Vagina (tissue), 2 donors: ENCODE measurements at regions not wholly inside any gene's neighbourhood (a gene's known extent, or its start where the extent isn't known, plus 50 kb on each side); places are given as distances from the start of the nearest gene placed in this dataset.

Experiments
- DNase-seq, 2 donors: peaks; one replicate each; pipeline ENCODE4 v3.0.0-alpha.2; 2017; ENCODE audit errors: extremely low spot score in 2 of 2
- H3K27ac ChIP-seq: fragments of 200-600 bp; sonication (generic); one replicate; pipeline ENCODE4 v1.5.1; 2019
- H3K27me3 ChIP-seq: fragments of 200-600 bp; sonication (generic); one replicate; pipeline ENCODE4 v1.5.1; 2019
- H3K36me3 ChIP-seq, 2 donors: fragments of 200-600 bp; sonication (generic); one replicate each; pipeline ENCODE4 v1.5.1; 2017 to 2019
- H3K4me1 ChIP-seq: fragments of 200-600 bp; sonication (generic); one replicate; pipeline ENCODE4 v1.5.1; 2019
- H3K4me3 ChIP-seq, 2 donors: fragments of 200-600 bp; sonication (generic); 1 replicate in 1 of 2; 2 replicates in 1 of 2; pipeline ENCODE4 v1.5.1; 2016 to 2019
- H3K9me3 ChIP-seq: fragments of 200-600 bp; sonication (generic); one replicate; pipeline ENCODE4 v1.5.1; 2019
- CTCF ChIP-seq, 3 experiments: fragments of 450-650 bp in 2 of 3; fragments of 200-600 bp in 1 of 3; sonication (generic) in 1 of 3; IDR thresholded peaks; one replicate each; pipeline ENCODE4 v1.5.1; 2017 to 2019; ENCODE audit warnings: antibody characterized with exemption in 3 of 3, mild to moderate bottlenecking in 2 of 3, moderate library complexity in 2 of 3
- POLR2A ChIP-seq, 2 donors: fragments of 450-650 bp; IDR thresholded peaks; one replicate each; pipeline ENCODE4 v1.6.1; 2017; ENCODE audit warnings: antibody characterized with exemption in 2 of 2, mild to moderate bottlenecking in 2 of 2, moderate library complexity in 2 of 2
- POLR2AphosphoS5 ChIP-seq, 2 donors: sonication (generic); formaldehyde crosslinking; IDR thresholded peaks; one replicate each; pipeline ENCODE4 v1.9.0; 2017; ENCODE audit warnings: antibody characterized with exemption in 2 of 2, mild to moderate bottlenecking in 2 of 2, low read depth in 1 of 2; ENCODE audit not compliant: insufficient read depth in 1 of 2
- intact Hi-C: fragments of 100-400 bp; cut with DNase I; formaldehyde crosslinking; loops from one replicate; pipeline ENCODE4 v1.15.1; 2023

- intact Hi-C loops = loop anchor here (10.0 kb wide), 1 partner anchor 96 kb away; no protein-coding TSS in a partner anchor
- H3K27ac ChIP-seq = peak overlapping the region; percentile 42
- no peak for DNase-seq
- no peak for TF ChIP-seq CTCF (IDR thresholded peaks at IDR 0.05)
- peak; percentile 47 to 81 for TF ChIP-seq POLR2AphosphoS5 (IDR thresholded peaks at IDR 0.05; ENCODE audit: insufficient read depth in 1 of 2, low read depth in 1 of 2)
- no peak for TF ChIP-seq POLR2A (IDR thresholded peaks at IDR 0.05)
- H3K4me3 ChIP-seq = no peak overlapping the region
- H3K4me1 ChIP-seq = peaks cover 26% of the 10 kb centered on the region
- H3K9me3 ChIP-seq = no peaks in the 10 kb centered on the region
- no peaks in the 10 kb centered on the region for H3K27me3 ChIP-seq
- H3K36me3 ChIP-seq = no peaks in the 10 kb centered on the region
Measured at GRCh38 chr2:207258263-207258991, 92.7 kb upstream of the KLF7 start.

GRCh38 chr2:207260021-207260420 is 94.3 kb upstream of the KLF7 start:
- peaks cover 26% of the 10 kb centered on the region for H3K4me1 ChIP-seq
- no peaks in the 10 kb centered on the region for H3K36me3 ChIP-seq
- intact Hi-C loops = no loop called here
- DNase-seq = no peak
- H3K27me3 ChIP-seq = no peaks in the 10 kb centered on the region
- peak overlapping the region; percentile 20 for H3K27ac ChIP-seq
- TF ChIP-seq POLR2AphosphoS5 (IDR thresholded peaks at IDR 0.05; ENCODE audit: insufficient read depth in 1 of 2, low read depth in 1 of 2) = no peak
- no peak for TF ChIP-seq POLR2A (IDR thresholded peaks at IDR 0.05)
- TF ChIP-seq CTCF (IDR thresholded peaks at IDR 0.05) = no peak
- no peaks in the 10 kb centered on the region for H3K9me3 ChIP-seq
- H3K4me3 ChIP-seq = no peak overlapping the region

DNA sequence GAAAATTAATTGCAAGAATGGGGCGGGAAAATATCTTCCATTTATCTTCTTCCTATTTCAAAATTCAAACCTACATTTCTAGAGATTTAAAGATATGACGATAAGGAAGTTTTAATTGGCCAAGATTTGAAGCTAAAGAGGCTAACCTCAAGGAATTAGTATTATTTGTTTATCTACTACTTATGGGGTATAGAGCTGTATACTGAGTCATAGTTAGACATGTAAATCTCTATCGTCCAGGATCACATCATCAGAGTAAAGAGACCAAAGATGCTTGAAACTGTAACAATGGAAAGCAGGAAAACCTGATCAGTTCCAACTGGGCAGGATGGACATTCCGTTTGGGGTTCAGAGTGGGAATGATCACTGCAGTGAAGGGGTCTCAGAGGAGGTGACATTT is 95.2 kb upstream of the KLF7 start:
- H3K4me1 ChIP-seq = peaks cover 26% of the 10 kb centered on the region
- no peaks in the 10 kb centered on the region for H3K9me3 ChIP-seq
- DNase-seq = no peak
- no peaks in the 10 kb centered on the region for H3K36me3 ChIP-seq
- intact Hi-C loops = no loop called here
- no peak overlapping the region for H3K27ac ChIP-seq
- no peaks in the 10 kb centered on the region for H3K27me3 ChIP-seq
- no peak overlapping the region for H3K4me3 ChIP-seq
- TF ChIP-seq CTCF (IDR thresholded peaks at IDR 0.05) = no peak
- no peak for TF ChIP-seq POLR2AphosphoS5 (IDR thresholded peaks at IDR 0.05; ENCODE audit: insufficient read depth in 1 of 2, low read depth in 1 of 2)
- TF ChIP-seq POLR2A (IDR thresholded peaks at IDR 0.05) = no peak

- Histone ChIP-seq H3K4me1 (peaks cover 2% of the 10 kb centered on the region), H3K27me3 (no peaks in the 10 kb centered on the region), H3K4me3 (no peak overlapping the region), H3K9me3 (no peaks in the 10 kb centered on the region), H3K36me3 (no peaks in the 10 kb centered on the region), H3K27ac (no peak overlapping the region)
- TF ChIP-seq POLR2AphosphoS5 (IDR thresholded peaks at IDR 0.05; ENCODE audit: insufficient read depth in 1 of 2, low read depth in 1 of 2) = peak in 1 of 2 donors; percentile 31
- TF ChIP-seq CTCF (IDR thresholded peaks at IDR 0.05) = no peak
- no peak for DNase-seq
- intact Hi-C loops = no loop called here
Measured at GRCh38 chr2:207264310-207264709, 98.6 kb upstream of the KLF7 start.

DNA sequence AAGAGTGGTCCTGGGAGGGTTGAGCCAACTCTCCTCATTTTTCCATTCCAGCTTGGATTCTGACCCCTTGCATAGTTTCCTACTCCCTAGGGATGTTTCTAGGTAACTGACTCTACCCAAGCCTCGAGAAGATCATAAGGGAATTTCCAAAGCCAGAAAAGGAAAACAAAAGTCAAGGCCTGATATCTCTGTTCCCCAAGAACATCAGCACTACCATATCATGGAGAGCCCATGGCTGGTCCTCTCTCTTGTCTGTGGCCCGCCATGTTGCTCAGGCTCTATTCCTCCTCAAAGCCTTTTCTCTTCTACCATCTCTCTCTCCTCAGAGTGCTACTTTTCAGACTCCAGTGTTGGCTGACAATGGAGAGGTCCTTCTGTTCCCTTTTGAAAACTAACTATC is 99.6 kb upstream of the KLF7 start:
- no peak for DNase-seq
- Histone ChIP-seq H3K9me3 (no peaks in the 10 kb centered on the region), H3K27ac (no peak overlapping the region), H3K36me3 (no peaks in the 10 kb centered on the region), H3K4me1 (no peaks in the 10 kb centered on the region), H3K4me3 (no peak overlapping the region), H3K27me3 (no peaks in the 10 kb centered on the region)
- no peak for TF ChIP-seq POLR2AphosphoS5 (IDR thresholded peaks at IDR 0.05; ENCODE audit: insufficient read depth in 1 of 2, low read depth in 1 of 2)
- TF ChIP-seq POLR2A (IDR thresholded peaks at IDR 0.05) = no peak
- TF ChIP-seq CTCF (IDR thresholded peaks at IDR 0.05) = no peak
- intact Hi-C loops = no loop called here
